ENCODE measurements at regions not wholly inside any gene's neighbourhood (a gene's known extent, or its start where the extent isn't known, plus 50 kb on each side); places are given as distances from the start of the nearest gene placed in this dataset.
A peak's percentile ranks its signal among the peaks of the same experiment; 100 is the strongest.

DNA sequence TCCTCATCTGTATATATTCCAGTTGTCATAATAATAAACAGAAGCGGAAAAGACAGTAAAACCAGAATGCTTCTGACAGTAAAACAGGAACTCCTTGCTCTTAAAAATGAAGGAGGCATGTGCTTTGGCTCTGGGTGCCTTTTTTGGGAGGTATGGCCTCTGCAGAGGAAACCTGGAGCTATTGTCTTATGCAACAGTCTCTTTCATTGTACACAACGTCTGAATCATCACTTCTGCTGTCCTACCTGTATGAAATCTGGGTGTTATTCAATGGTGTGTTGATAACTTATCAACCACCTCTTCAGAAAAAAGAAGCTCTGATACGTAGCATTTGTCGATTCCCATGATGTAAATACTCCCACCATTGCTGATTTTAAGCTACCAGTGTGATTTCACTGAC lies 64.8 kb downstream of the CDCA7 start:
- FAIRE-seq: no peak
- no peak for TF ChIP-seq POLR2AphosphoS5 (IDR thresholded peaks at IDR 0.05; ENCODE audit: low read depth, low read length)
- no peak for TF ChIP-seq PAX5 (IDR thresholded peaks at IDR 0.05; ENCODE audit: insufficient read depth, low read length, severe bottlenecking)
- no peak for TF ChIP-seq TAF1 (IDR thresholded peaks at IDR 0.05; ENCODE audit: low read depth, low read length)
- TF ChIP-seq POLR2A (IDR thresholded peaks at IDR 0.05; ENCODE audit: low read depth, low read length): no peak
- no peak for TF ChIP-seq SPI1 (IDR thresholded peaks at IDR 0.05; ENCODE audit: low read depth, low read length)
- TF ChIP-seq POU2F2 (IDR thresholded peaks at IDR 0.05; ENCODE audit: low read depth, low read length): no peak
- no peak for DNase-seq (ENCODE audit: insufficient read length, low spot score)

DNA sequence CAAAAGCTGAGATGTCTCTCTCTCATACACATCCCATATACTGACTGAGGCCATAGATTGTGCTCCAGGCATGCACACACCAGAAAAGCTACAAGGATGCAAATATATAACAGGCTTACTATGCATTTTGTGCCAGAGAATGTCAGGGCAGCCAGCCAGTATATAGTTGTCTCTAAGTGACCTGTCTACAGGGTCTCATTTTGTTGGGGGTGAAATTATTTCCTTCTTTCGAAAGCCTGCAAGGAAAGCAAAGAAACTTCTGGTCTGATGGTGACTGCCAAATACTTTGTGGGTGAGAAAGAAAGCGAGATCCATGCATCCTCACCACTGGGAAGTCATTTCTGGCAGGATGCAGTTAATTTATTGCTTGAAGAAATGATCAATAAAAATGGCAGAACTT lies 70.2 kb downstream of the CDCA7 start:
- TF ChIP-seq SPI1 (IDR thresholded peaks at IDR 0.05; ENCODE audit: low read depth, low read length) (no peak), TAF1 (IDR thresholded peaks at IDR 0.05; ENCODE audit: low read depth, low read length) (no peak), POU2F2 (IDR thresholded peaks at IDR 0.05; ENCODE audit: low read depth, low read length) (no peak), PAX5 (IDR thresholded peaks at IDR 0.05; ENCODE audit: insufficient read depth, low read length, severe bottlenecking) (no peak), POLR2A (IDR thresholded peaks at IDR 0.05; ENCODE audit: low read depth, low read length) (no peak), POLR2AphosphoS5 (IDR thresholded peaks at IDR 0.05; ENCODE audit: low read depth, low read length) (no peak)
- FAIRE-seq: no peak
- no peak for DNase-seq (ENCODE audit: insufficient read length, low spot score)

GRCh38 chr2:173427887-173428668 lies 73.4 kb downstream of the CDCA7 start:
- DNase-seq (ENCODE audit: insufficient read length, low spot score) (no peak), FAIRE-seq (no peak)
- TF ChIP-seq TAF1 (IDR thresholded peaks at IDR 0.05; ENCODE audit: low read depth, low read length) (no peak), PAX5 (IDR thresholded peaks at IDR 0.05; ENCODE audit: insufficient read depth, low read length, severe bottlenecking) (no peak), SPI1 (IDR thresholded peaks at IDR 0.05; ENCODE audit: low read depth, low read length) (no peak), POU2F2 (IDR thresholded peaks at IDR 0.05; ENCODE audit: low read depth, low read length) (no peak), POLR2A (IDR thresholded peaks at IDR 0.05; ENCODE audit: low read depth, low read length) (no peak), POLR2AphosphoS5 (IDR thresholded peaks at IDR 0.05; ENCODE audit: low read depth, low read length) (no peak)

DNA sequence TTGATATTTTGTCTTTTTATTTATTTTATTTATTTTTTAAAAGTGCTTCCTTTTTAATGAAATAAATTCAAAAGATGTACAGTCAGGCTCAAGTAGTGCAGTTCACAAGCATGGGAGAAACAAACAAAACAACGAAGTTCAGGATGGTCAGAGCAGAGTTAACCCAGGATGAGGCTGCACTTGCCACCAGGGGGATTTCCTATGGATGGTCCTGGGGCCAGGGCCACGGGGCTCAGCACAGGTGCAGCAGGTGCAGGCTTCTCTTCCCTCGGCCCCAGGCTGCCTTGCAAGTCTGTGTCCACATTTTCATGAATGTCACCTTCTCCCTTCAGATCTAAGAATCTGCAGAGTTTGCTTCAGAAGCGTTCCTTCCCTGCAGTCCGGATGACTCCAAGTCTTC lies 76.5 kb downstream of the CDCA7 start:
- FAIRE-seq (no peak), DNase-seq (ENCODE audit: insufficient read length, low spot score) (no peak)
- TF ChIP-seq POLR2A (IDR thresholded peaks at IDR 0.05; ENCODE audit: low read depth, low read length) (no peak), SPI1 (IDR thresholded peaks at IDR 0.05; ENCODE audit: low read depth, low read length) (no peak), PAX5 (IDR thresholded peaks at IDR 0.05; ENCODE audit: insufficient read depth, low read length, severe bottlenecking) (no peak), POU2F2 (IDR thresholded peaks at IDR 0.05; ENCODE audit: low read depth, low read length) (no peak), TAF1 (IDR thresholded peaks at IDR 0.05; ENCODE audit: low read depth, low read length) (no peak), POLR2AphosphoS5 (IDR thresholded peaks at IDR 0.05; ENCODE audit: low read depth, low read length) (no peak)

DNA sequence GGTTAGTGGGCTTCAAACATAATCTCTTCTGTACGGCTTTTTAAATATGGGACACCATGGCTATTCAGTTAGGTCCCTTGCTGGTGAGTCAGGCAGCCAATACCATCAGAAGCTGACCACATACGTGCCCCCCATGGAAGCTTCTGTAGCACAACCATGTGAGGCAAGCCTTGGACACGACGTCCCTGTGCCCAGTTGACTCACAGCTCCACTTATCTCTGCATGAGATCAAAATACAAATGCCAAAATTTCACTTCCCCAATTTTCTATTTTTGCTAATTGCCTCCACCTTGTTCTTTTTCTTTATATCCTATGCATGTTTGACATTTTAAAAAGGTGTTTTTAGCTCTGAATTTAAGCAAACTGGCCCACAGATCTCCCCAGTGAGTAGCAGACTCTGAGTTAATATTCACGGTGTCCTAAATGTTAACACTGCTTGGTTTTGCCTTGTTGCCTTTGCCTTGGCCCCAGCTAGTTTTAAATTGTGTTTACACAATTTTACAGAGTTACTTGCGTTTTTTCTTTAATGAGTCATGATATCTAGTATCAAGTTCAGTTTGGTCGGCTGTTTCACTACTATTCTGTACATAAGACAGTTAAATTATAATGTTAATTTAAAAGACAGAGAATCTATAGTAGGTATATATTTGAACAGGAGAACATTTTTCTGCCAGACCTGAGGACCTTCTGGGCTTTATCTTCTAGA lies 77.5 kb downstream of the CDCA7 start:
- DNase-seq (ENCODE audit: insufficient read length, low spot score) (no peak), FAIRE-seq (no peak)
- TF ChIP-seq TAF1 (IDR thresholded peaks at IDR 0.05; ENCODE audit: low read depth, low read length) (no peak), PAX5 (IDR thresholded peaks at IDR 0.05; ENCODE audit: insufficient read depth, low read length, severe bottlenecking) (no peak), POLR2A (IDR thresholded peaks at IDR 0.05; ENCODE audit: low read depth, low read length) (no peak), POU2F2 (IDR thresholded peaks at IDR 0.05; ENCODE audit: low read depth, low read length) (no peak), SPI1 (IDR thresholded peaks at IDR 0.05; ENCODE audit: low read depth, low read length) (peak; percentile 84)

- DNase-seq (ENCODE audit: insufficient read length, low spot score) (no peak), FAIRE-seq (no peak)
- TF ChIP-seq SPI1 (IDR thresholded peaks at IDR 0.05; ENCODE audit: low read depth, low read length): no peak
- no peak for TF ChIP-seq POLR2AphosphoS5 (IDR thresholded peaks at IDR 0.05; ENCODE audit: low read depth, low read length)
- TF ChIP-seq TAF1 (IDR thresholded peaks at IDR 0.05; ENCODE audit: low read depth, low read length): no peak
- no peak for TF ChIP-seq PAX5 (IDR thresholded peaks at IDR 0.05; ENCODE audit: insufficient read depth, low read length, severe bottlenecking)
- no peak for TF ChIP-seq POLR2A (IDR thresholded peaks at IDR 0.05; ENCODE audit: low read depth, low read length)
- no peak for TF ChIP-seq POU2F2 (IDR thresholded peaks at IDR 0.05; ENCODE audit: low read depth, low read length)
Observed at GRCh38 chr2:173434762-173435569, 80.3 kb downstream of the CDCA7 start.

DNA sequence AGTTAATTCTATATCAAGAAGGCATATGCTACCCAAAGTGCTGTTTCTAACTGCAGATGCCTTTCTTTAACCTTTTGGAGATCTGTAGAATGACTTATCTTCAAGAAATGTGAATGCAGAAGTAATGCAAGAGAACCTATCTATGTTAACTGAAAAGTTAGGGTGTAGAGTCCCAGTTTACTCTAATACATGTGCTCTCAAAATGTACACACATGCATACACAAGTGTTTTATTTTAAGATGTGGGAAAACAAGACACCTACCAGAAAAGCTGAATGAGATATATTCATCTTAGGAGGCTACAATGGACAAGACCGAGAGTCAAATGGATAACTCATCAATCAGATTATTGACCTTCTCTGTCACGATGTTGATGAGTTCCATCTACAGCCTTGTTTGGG lies 80.9 kb downstream of the CDCA7 start:
- FAIRE-seq (no peak), DNase-seq (ENCODE audit: insufficient read length, low spot score) (no peak)
- no peak for TF ChIP-seq POLR2A (IDR thresholded peaks at IDR 0.05; ENCODE audit: low read depth, low read length)
- no peak for TF ChIP-seq PAX5 (IDR thresholded peaks at IDR 0.05; ENCODE audit: insufficient read depth, low read length, severe bottlenecking)
- TF ChIP-seq TAF1 (IDR thresholded peaks at IDR 0.05; ENCODE audit: low read depth, low read length): no peak
- no peak for TF ChIP-seq POU2F2 (IDR thresholded peaks at IDR 0.05; ENCODE audit: low read depth, low read length)
- no peak for TF ChIP-seq SPI1 (IDR thresholded peaks at IDR 0.05; ENCODE audit: low read depth, low read length)
- TF ChIP-seq POLR2AphosphoS5 (IDR thresholded peaks at IDR 0.05; ENCODE audit: low read depth, low read length): no peak

DNA sequence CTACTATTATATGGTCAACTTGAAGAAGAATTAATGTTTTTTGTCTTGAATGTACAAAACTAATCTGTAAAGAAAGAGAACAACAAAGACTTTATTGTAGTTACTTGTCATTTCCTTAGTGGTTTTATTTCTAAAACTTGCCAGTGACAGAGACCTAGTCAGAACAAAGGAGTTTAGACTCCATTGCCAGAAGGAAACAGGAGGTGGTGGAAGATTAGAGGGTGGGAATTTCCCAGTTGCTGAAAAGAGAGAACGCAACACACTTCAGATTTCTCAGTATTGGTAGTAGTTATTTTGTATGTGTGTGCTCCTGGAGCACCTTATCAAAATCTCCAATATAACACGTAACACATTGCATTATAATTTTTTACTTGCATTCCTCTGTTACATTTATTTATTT lies 81.4 kb downstream of the CDCA7 start:
- TF ChIP-seq TAF1 (IDR thresholded peaks at IDR 0.05; ENCODE audit: low read depth, low read length) (no peak), POLR2A (IDR thresholded peaks at IDR 0.05; ENCODE audit: low read depth, low read length) (no peak), SPI1 (IDR thresholded peaks at IDR 0.05; ENCODE audit: low read depth, low read length) (no peak), POU2F2 (IDR thresholded peaks at IDR 0.05; ENCODE audit: low read depth, low read length) (no peak), POLR2AphosphoS5 (IDR thresholded peaks at IDR 0.05; ENCODE audit: low read depth, low read length) (no peak), PAX5 (IDR thresholded peaks at IDR 0.05; ENCODE audit: insufficient read depth, low read length, severe bottlenecking) (no peak)
- FAIRE-seq: no peak
- no peak for DNase-seq (ENCODE audit: insufficient read length, low spot score)

- DNase-seq (ENCODE audit: insufficient read length, low spot score): no peak
- TF ChIP-seq SPI1 (IDR thresholded peaks at IDR 0.05; ENCODE audit: low read depth, low read length) (no peak), TAF1 (IDR thresholded peaks at IDR 0.05; ENCODE audit: low read depth, low read length) (no peak), POLR2AphosphoS5 (IDR thresholded peaks at IDR 0.05; ENCODE audit: low read depth, low read length) (no peak), POLR2A (IDR thresholded peaks at IDR 0.05; ENCODE audit: low read depth, low read length) (no peak), PAX5 (IDR thresholded peaks at IDR 0.05; ENCODE audit: insufficient read depth, low read length, severe bottlenecking) (no peak), POU2F2 (IDR thresholded peaks at IDR 0.05; ENCODE audit: low read depth, low read length) (no peak)
- no peak for FAIRE-seq
Observed at GRCh38 chr2:173441222-173441621, 86.5 kb downstream of the CDCA7 start.

Data from GM12891 (cell line).